Esophagus muscularis mucosa (tissue), 4 donors: ENCODE measurements at regions not wholly inside any gene's neighbourhood (a gene's known extent, or its start where the extent isn't known, plus 50 kb on each side); places are given as distances from the start of the nearest gene placed in this dataset.

Experiments
- DNase-seq: peaks from one replicate; pipeline ENCODE4 v3.0.0-alpha.2; 2017; ENCODE audit errors: extremely low spot score
- H3K27ac ChIP-seq, 4 donors: fragments of 200-600 bp; sonication (generic); replicated peaks in 1 of 4; 1 replicate in 3 of 4; 2 replicates in 1 of 4; pipeline ENCODE4 v1.5.1; 2016 to 2019; ENCODE audit warnings: mild to moderate bottlenecking in 1 of 4
- H3K27me3 ChIP-seq, 4 donors: fragments of 200-600 bp; sonication (generic); one replicate each; pipeline versions ENCODE4 v1.5.1 to v1.6.0; 2016 to 2019
- H3K36me3 ChIP-seq, 4 donors: fragments of 200-600 bp; sonication (generic); one replicate each; pipeline ENCODE4 v1.5.1; 2016 to 2019
- H3K4me1 ChIP-seq, 4 donors: fragments of 200-600 bp; sonication (generic); one replicate each; pipeline ENCODE4 v1.5.1; 2016 to 2019
- H3K4me3 ChIP-seq, 4 donors: fragments of 200-600 bp; sonication (generic); 1 replicate in 2 of 4; 2 replicates in 2 of 4; pipeline ENCODE4 v1.5.1; 2016 to 2019; ENCODE audit warnings: mild to moderate bottlenecking in 4 of 4, moderate library complexity in 1 of 4
- H3K9me3 ChIP-seq, 4 donors: fragments of 200-600 bp; sonication (generic); 1 replicate in 3 of 4; 2 replicates in 1 of 4; pipeline ENCODE4 v1.5.1; 2016 to 2019
- CTCF ChIP-seq, 3 experiments: fragments of 200-600 bp in 2 of 3; fragments of 450-650 bp in 1 of 3; sonication (generic) in 2 of 3; IDR thresholded peaks; one replicate each; pipeline ENCODE4 v1.5.1; 2017 to 2019; ENCODE audit warnings: antibody characterized with exemption in 3 of 3, mild to moderate bottlenecking in 2 of 3, moderate library complexity in 1 of 3
- EP300 ChIP-seq: sonication (generic); formaldehyde crosslinking; IDR thresholded peaks from one replicate; pipeline ENCODE4 v1.6.1; 2017; ENCODE audit warnings: antibody characterized with exemption
- POLR2A ChIP-seq: fragments of 450-650 bp; IDR thresholded peaks from one replicate; pipeline ENCODE4 v1.6.1; 2017; ENCODE audit warnings: antibody characterized with exemption, moderate library complexity, mild to moderate bottlenecking, low read depth
- POLR2AphosphoS5 ChIP-seq, 2 donors: sonication (generic); formaldehyde crosslinking; IDR thresholded peaks; one replicate each; pipeline ENCODE4 v1.6.1; 2017; ENCODE audit warnings: antibody characterized with exemption in 2 of 2
- WGBS: methylation state at CpG from one replicate; pipeline ENCODE4 v1.1.5; 2018; 5-methylcytosine and 5-hydroxymethylcytosine counted together
- intact Hi-C: fragments of 100-400 bp; cut with DNase I; formaldehyde crosslinking; loops from one replicate; pipeline ENCODE4 v1.15.1; 2023

GRCh38 chr5:23053846-23054245 is 200.7 kb upstream of the CDH12 start:
- intact Hi-C loops: no loop called here
- Histone ChIP-seq H3K4me1 (no peaks in the 10 kb centered on the region), H3K27me3 (no peaks in the 10 kb centered on the region), H3K9me3 (no peaks in the 10 kb centered on the region), H3K36me3 (no peaks in the 10 kb centered on the region), H3K27ac (no peak overlapping the region), H3K4me3 (no peak overlapping the region)
- no peak for DNase-seq
- 43% methylated on average over 1 of the region's 1 CpG for WGBS
- TF ChIP-seq EP300 (no peak), POLR2AphosphoS5 (IDR thresholded peaks at IDR 0.05) (no peak), POLR2A (no peak), CTCF (IDR thresholded peaks at IDR 0.05) (no peak)

- intact Hi-C loops: no loop called here
- TF ChIP-seq EP300 (no peak), CTCF (IDR thresholded peaks at IDR 0.05) (no peak), POLR2AphosphoS5 (IDR thresholded peaks at IDR 0.05) (no peak), POLR2A (no peak)
- WGBS: 42% methylated on average over 3 of the region's 3 CpGs
Measured at GRCh38 chr5:23042226-23042625, 189.1 kb upstream of the CDH12 start.

GRCh38 chr5:23035555-23036090 is 182.5 kb upstream of the CDH12 start:
- H3K27me3 ChIP-seq: no peaks in the 10 kb centered on the region
- no peaks in the 10 kb centered on the region for H3K4me1 ChIP-seq
- no peak overlapping the region for H3K4me3 ChIP-seq
- no peaks in the 10 kb centered on the region for H3K36me3 ChIP-seq
- TF ChIP-seq POLR2A (no peak), CTCF (IDR thresholded peaks at IDR 0.05) (no peak), POLR2AphosphoS5 (IDR thresholded peaks at IDR 0.05) (no peak), EP300 (no peak)
- WGBS: 31% methylated on average over 1 of the region's 1 CpG
- no peak for DNase-seq
- intact Hi-C loops: no loop called here
- H3K9me3 ChIP-seq: no peaks in the 10 kb centered on the region
- H3K27ac ChIP-seq: no peak overlapping the region

More at GRCh38 chr5:23042226-23042625, 189.1 kb upstream of the CDH12 start:
- no peaks in the 10 kb centered on the region for H3K27me3 ChIP-seq
- no peak overlapping the region for H3K27ac ChIP-seq
- no peaks in the 10 kb centered on the region for H3K4me1 ChIP-seq
- H3K9me3 ChIP-seq: no peaks in the 10 kb centered on the region
- H3K4me3 ChIP-seq: no peak overlapping the region
- peak; percentile 50 for DNase-seq
- no peaks in the 10 kb centered on the region for H3K36me3 ChIP-seq

GRCh38 chr5:23033864-23034263 is 180.7 kb upstream of the CDH12 start:
- no peak for DNase-seq
- H3K4me1 ChIP-seq: peaks cover 0 to 10% (median 6%) of the 10 kb centered on the region in 4 donors
- no peaks in the 10 kb centered on the region for H3K36me3 ChIP-seq
- H3K9me3 ChIP-seq: no peaks in the 10 kb centered on the region
- intact Hi-C loops: no loop called here
- no peak overlapping the region for H3K27ac ChIP-seq
- no peak for TF ChIP-seq POLR2AphosphoS5 (IDR thresholded peaks at IDR 0.05)
- no peaks in the 10 kb centered on the region for H3K27me3 ChIP-seq
- WGBS: 100% methylated on average over 1 of the region's 1 CpG
- no peak overlapping the region for H3K4me3 ChIP-seq

GRCh38 chr5:23029290-23029689 is 176.1 kb upstream of the CDH12 start:
- Histone ChIP-seq H3K27ac (no peak overlapping the region), H3K4me3 (no peak overlapping the region), H3K36me3 (no peaks in the 10 kb centered on the region), H3K9me3 (no peaks in the 10 kb centered on the region), H3K27me3 (no peaks in the 10 kb centered on the region), H3K4me1 (peaks cover 10 to 48% (median 27%) of the 10 kb centered on the region in 4 donors)
- no peak for DNase-seq
- intact Hi-C loops: no loop called here
- TF ChIP-seq POLR2AphosphoS5 (IDR thresholded peaks at IDR 0.05): no peak
- no peak for TF ChIP-seq CTCF (IDR thresholded peaks at IDR 0.05)
- TF ChIP-seq POLR2A: no peak
- TF ChIP-seq EP300: no peak
